ENCODE measurements at regions not wholly inside any gene's neighbourhood (a gene's known extent, or its start where the extent isn't known, plus 50 kb on each side); places are given as distances from the start of the nearest gene placed in this dataset.

DNA sequence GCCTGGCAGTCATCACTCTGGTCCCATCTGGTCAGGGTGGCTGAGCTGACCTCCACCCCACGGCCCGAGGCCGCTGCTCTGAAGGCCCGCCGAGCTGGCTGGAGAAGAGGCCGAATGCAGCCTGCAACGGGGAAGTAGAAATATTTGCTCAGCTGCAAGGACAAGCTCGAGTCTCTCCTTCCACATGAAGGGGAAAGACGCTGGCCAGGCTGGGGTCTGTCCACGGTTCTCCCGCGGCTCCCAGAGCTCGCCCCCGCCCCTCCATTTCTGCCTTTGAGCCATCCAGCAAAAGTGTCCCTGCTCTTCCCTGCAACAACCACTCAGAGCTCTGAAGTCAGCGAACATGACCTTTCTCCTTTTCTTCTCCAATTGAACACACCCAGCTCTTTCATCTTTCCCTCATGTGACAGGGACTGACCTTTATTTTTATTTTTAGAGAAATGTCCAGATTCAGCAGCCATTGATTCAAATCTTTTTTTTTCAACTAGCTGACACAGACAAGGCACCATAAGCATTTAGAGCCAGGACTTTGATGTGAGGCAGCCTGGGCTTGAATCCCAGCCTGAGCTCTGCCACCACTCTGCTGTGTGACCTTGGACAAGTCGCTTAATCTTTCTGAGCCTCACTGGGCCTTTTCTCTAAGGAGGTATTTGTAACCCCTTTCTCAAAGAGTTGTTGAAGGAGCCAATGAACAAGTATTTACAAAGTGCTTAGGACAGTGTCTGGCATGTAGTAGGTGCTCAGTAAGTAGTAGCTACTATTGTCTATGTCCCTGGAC lies 149.3 kb upstream of the WNT4 start:
- FAIRE-seq, result no peak
- in situ Hi-C loops (cut with HindIII; ENCODE audit: extremely low pct_ligation_motif_present, low pct_unique_long_range_greater_than_20kb) (no loop called here), intact Hi-C loops (cut with micrococcal nuclease; ENCODE audit: unreplicated experiment) (no loop called here)
- 0% methylated on average over 13 of the region's 16 CpGs for WGBS (ENCODE audit: low lambda C conversion rate)
- no peak overlapping the region for H2AFZ ChIP-seq (ENCODE audit: low read length)
- ChIA-PET CTCF (ENCODE audit: low intra/inter-chr PET ratio, low total read pairs) (no interaction called here), POLR2A (no interaction called here)
- no peak overlapping the region for H3K27ac ChIP-seq (ENCODE audit: extremely low read length, insufficient read depth, low read length)
- H3K4me1 ChIP-seq (ENCODE audit: insufficient read depth, low read length), result peaks cover 19% of the 10 kb centered on the region
- peak; percentile 59; the same call in 2 of the 3 replicates for ATAC-seq
- H3K4me3 ChIP-seq (replicated peaks in 1 of 3; ENCODE audit: insufficient read depth in 1 of 3, low read depth in 2 of 3, low read length in 3 of 3), result no peak overlapping the region
- DNase-seq (ENCODE audit: low spot score), result no peak
- H3K79me2 ChIP-seq (ENCODE audit: insufficient read depth, low read length), result no peaks in the 10 kb centered on the region
- H4K20me1 ChIP-seq (ENCODE audit: insufficient read depth, low read length), result no peaks in the 10 kb centered on the region
- 0 out of 2 replicates have a peak overlapping the region, but pooled peaks have one; percentile 7 for H3K4me2 ChIP-seq (ENCODE audit: low read depth, low read length)
- no peak overlapping the region for H3K9ac ChIP-seq (ENCODE audit: insufficient read depth, low read depth, low read length)
- peaks cover 5 to 31% of the 10 kb centered on the region in 2 experiments for H3K27me3 ChIP-seq (ENCODE audit: control insufficient read depth in 1 of 2, insufficient read depth in 2 of 2, low read length in 2 of 2)
- TF ChIP-seq ZFP36L1 (CRISPR knock-in tag; IDR thresholded peaks at IDR 0.05) (no peak), PTBP1 (IDR thresholded peaks at IDR 0.05; ENCODE audit: low read depth, low read length, poor library complexity, severe bottlenecking) (no peak), ZNF441 (CRISPR knock-in tag; IDR thresholded peaks at IDR 0.05; ENCODE audit: borderline replicate concordance) (no peak), XBP1 (CRISPR knock-in tag; IDR thresholded peaks at IDR 0.05) (no peak), SUZ12 (IDR thresholded peaks at IDR 0.05; ENCODE audit: low read depth, low read length) (no peak), CENPX (CRISPR knock-in tag; IDR thresholded peaks at IDR 0.05) (no peak), ZNF543 (CRISPR knock-in tag; IDR thresholded peaks at IDR 0.05) (no peak), ZNF770 (CRISPR knock-in tag; IDR thresholded peaks at IDR 0.05) (no peak), ZFX (CRISPR knock-in tag; IDR thresholded peaks at IDR 0.05; ENCODE audit: low read depth) (no peak), ZNF768 (CRISPR knock-in tag; IDR thresholded peaks at IDR 0.05) (peak; percentile 51; the same call in 1 of the 2 replicates), ZNF687 (CRISPR knock-in tag; IDR thresholded peaks at IDR 0.05) (peak; percentile 23; the same call in 1 of the 2 replicates), IRF2 (CRISPR knock-in tag; IDR thresholded peaks at IDR 0.05) (no peak)
- TF ChIP-seq, protein P1, sequence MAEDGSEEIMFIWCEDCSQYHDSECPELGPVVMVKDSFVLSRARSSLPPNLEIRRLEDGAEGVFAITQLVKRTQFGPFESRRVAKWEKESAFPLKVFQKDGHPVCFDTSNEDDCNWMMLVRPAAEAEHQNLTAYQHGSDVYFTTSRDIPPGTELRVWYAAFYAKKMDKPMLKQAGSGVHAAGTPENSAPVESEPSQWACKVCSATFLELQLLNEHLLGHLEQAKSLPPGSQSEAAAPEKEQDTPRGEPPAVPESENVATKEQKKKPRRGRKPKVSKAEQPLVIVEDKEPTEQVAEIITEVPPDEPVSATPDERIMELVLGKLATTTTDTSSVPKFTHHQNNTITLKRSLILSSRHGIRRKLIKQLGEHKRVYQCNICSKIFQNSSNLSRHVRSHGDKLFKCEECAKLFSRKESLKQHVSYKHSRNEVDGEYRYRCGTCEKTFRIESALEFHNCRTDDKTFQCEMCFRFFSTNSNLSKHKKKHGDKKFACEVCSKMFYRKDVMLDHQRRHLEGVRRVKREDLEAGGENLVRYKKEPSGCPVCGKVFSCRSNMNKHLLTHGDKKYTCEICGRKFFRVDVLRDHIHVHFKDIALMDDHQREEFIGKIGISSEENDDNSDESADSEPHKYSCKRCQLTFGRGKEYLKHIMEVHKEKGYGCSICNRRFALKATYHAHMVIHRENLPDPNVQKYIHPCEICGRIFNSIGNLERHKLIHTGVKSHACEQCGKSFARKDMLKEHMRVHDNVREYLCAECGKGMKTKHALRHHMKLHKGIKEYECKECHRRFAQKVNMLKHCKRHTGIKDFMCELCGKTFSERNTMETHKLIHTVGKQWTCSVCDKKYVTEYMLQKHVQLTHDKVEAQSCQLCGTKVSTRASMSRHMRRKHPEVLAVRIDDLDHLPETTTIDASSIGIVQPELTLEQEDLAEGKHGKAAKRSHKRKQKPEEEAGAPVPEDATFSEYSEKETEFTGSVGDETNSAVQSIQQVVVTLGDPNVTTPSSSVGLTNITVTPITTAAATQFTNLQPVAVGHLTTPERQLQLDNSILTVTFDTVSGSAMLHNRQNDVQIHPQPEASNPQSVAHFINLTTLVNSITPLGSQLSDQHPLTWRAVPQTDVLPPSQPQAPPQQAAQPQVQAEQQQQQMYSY (CRISPR knock-in tag; IDR thresholded peaks at IDR 0.05), result no peak
- no TSS peak for BruUV-seq (replicated peaks)
- H3K36me3 ChIP-seq (replicated peaks in 1 of 2; ENCODE audit: control insufficient read depth in 1 of 2, insufficient read depth in 2 of 2, low read length in 2 of 2), result no peaks in the 10 kb centered on the region
- H3K9me3 ChIP-seq (ENCODE audit: low read length), result no peaks in the 10 kb centered on the region

Measured in HepG2 (cell line).